Tibial nerve (tissue), 3 donors: ENCODE measurements at regions not wholly inside any gene's neighbourhood (a gene's known extent, or its start where the extent isn't known, plus 50 kb on each side); places are given as distances from the start of the nearest gene placed in this dataset.

Source experiments
- POLR2A ChIP-seq, 2 donors: fragments of 450-650 bp; IDR thresholded peaks; one replicate each; pipeline ENCODE4 v1.6.1; 2017; ENCODE audit warnings: antibody characterized with exemption in 2 of 2, mild to moderate bottlenecking in 2 of 2, moderate library complexity in 2 of 2
- TF ChIP-seq, protein P1 (sequence below), 5 experiments: fragments of 200-600 bp in 3 of 5; fragments of 450-650 bp in 2 of 5; sonication (generic) in 3 of 5; IDR thresholded peaks; one replicate each; pipeline ENCODE4 v1.5.1; 2016 to 2019; ENCODE audit warnings: antibody characterized with exemption in 5 of 5, mild to moderate bottlenecking in 3 of 5, moderate library complexity in 2 of 5

DNA sequence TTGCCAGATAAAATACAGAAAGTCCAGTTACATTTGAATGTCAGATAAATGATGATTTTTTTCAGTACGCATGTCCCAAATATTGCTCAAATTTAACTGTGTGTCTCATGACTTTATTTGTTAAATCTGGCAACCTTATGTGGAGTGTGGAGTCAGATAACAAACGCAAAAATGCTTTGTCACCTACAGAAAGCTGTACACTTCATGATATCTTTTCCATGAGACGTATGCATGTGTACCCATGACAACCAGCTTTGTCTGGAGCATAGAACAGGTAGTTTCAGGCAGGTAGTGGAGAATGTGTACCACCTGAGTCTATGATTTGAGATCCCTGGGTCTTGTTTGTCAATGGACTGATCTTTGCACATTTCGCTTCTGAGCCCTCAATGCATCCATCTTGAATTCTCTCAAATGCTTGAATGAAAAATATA is 105.5 kb upstream of the CPEB4 start:
- TF ChIP-seq, protein P1, sequence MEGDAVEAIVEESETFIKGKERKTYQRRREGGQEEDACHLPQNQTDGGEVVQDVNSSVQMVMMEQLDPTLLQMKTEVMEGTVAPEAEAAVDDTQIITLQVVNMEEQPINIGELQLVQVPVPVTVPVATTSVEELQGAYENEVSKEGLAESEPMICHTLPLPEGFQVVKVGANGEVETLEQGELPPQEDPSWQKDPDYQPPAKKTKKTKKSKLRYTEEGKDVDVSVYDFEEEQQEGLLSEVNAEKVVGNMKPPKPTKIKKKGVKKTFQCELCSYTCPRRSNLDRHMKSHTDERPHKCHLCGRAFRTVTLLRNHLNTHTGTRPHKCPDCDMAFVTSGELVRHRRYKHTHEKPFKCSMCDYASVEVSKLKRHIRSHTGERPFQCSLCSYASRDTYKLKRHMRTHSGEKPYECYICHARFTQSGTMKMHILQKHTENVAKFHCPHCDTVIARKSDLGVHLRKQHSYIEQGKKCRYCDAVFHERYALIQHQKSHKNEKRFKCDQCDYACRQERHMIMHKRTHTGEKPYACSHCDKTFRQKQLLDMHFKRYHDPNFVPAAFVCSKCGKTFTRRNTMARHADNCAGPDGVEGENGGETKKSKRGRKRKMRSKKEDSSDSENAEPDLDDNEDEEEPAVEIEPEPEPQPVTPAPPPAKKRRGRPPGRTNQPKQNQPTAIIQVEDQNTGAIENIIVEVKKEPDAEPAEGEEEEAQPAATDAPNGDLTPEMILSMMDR (IDR thresholded peaks at IDR 0.05): no peak
- no peak for TF ChIP-seq POLR2A (IDR thresholded peaks at IDR 0.05)
